HEK293 (cell line): ENCODE measurements at regions not wholly inside any gene's neighbourhood (a gene's known extent, or its start where the extent isn't known, plus 50 kb on each side); places are given as distances from the start of the nearest gene placed in this dataset.

Experiments used
- CTCF ChIA-PET: fragments of 350-600 bp; formaldehyde crosslinking; extraction: SDS; loops from one replicate; lab custom pipeline; 2021; ENCODE audit warnings: antibody characterized with exemption; lab: Yijun Ruan, JAX
- POLR2A ChIA-PET: fragments of 300-600 bp; formaldehyde crosslinking; extraction: SDS; loops from one replicate; lab custom pipeline; 2020; ENCODE audit warnings: antibody characterized with exemption, inconsistent platforms; lab: Yijun Ruan, JAX
- H3K27ac ChIP-seq: fragments of 200-500 bp; sonication (Bioruptor generic); 2 replicates; pipeline ENCODE4 v1.5.1; 2014; ENCODE audit warnings: low read depth, low read length, control low read depth, inconsistent platforms; ENCODE audit errors: extremely low read depth
- H3K36me3 ChIP-seq, 2 experiments: fragments of 200-500 bp in 1 of 2; sonication (Bioruptor generic) in 1 of 2; 1 replicate in 1 of 2; 2 replicates in 1 of 2; pipeline ENCODE4 v1.5.1; 2014 to 2017; ENCODE audit warnings: inconsistent platforms in 2 of 2, low read length in 2 of 2; ENCODE audit not compliant: control insufficient read depth in 2 of 2, insufficient read depth in 1 of 2
- H3K4me1 ChIP-seq: fragments of 200-500 bp; sonication (Bioruptor generic); 2 replicates; pipeline ENCODE4 v1.5.1; 2014; ENCODE audit warnings: mild to moderate bottlenecking, low read length, inconsistent platforms; ENCODE audit not compliant: control insufficient read depth, insufficient read depth
- H3K4me3 ChIP-seq: 2 replicates; pipeline ENCODE4 v1.5.1; 2011; ENCODE audit warnings: low read depth, mild to moderate bottlenecking, control low read depth, low read length, moderate library complexity
- H3K9me3 ChIP-seq: fragments of 200-500 bp; sonication (Bioruptor generic); 2 replicates; pipeline ENCODE4 v1.5.1; 2014; ENCODE audit warnings: low read depth, low read length, inconsistent platforms; ENCODE audit not compliant: control insufficient read depth, insufficient read depth
- HOXD13 ChIP-seq: sonication (generic); formaldehyde crosslinking; IDR thresholded peaks from 2 replicates; pipeline ENCODE4 v1.8.0; 2022; ENCODE audit warnings: missing genetic modification reagents, borderline replicate concordance
- KLF17 ChIP-seq: fragments of 450-650 bp; formaldehyde crosslinking; IDR thresholded peaks from 2 replicates; pipeline ENCODE4 v1.5.1; 2016; ENCODE audit warnings: missing biosample characterization, missing genetic modification characterization
- SALL2 ChIP-seq: fragments of 450-650 bp; formaldehyde crosslinking; IDR thresholded peaks from 2 replicates; pipeline ENCODE4 v1.5.0; 2017; ENCODE audit warnings: missing biosample characterization, mild to moderate bottlenecking, missing genetic modification characterization, borderline replicate concordance
- TCF7L2 ChIP-seq: IDR thresholded peaks from 2 replicates; pipeline ENCODE4 v1.6.1; 2011; ENCODE audit warnings: low read depth, mild to moderate bottlenecking, inconsistent platforms, low read length, moderate library complexity, borderline replicate concordance
- ZBTB8A ChIP-seq: fragments of 450-650 bp; formaldehyde crosslinking; IDR thresholded peaks from 2 replicates; pipeline ENCODE4 v1.5.1; 2016; ENCODE audit warnings: missing biosample characterization, missing genetic modification characterization
- ZFHX2 ChIP-seq: fragments of 450-650 bp; formaldehyde crosslinking; conservative IDR thresholded peaks from 2 replicates; pipeline ENCODE4 v1.5.1; 2016; ENCODE audit warnings: missing biosample characterization, missing genetic modification characterization
- ZFP37 ChIP-seq: fragments of 450-650 bp; formaldehyde crosslinking; IDR thresholded peaks from 2 replicates; pipeline ENCODE4 v1.5.1; 2016; ENCODE audit warnings: missing biosample characterization, missing genetic modification characterization
- ZNF146 ChIP-seq: fragments of 450-650 bp; formaldehyde crosslinking; IDR thresholded peaks from 2 replicates; pipeline ENCODE4 v1.5.1; 2016; ENCODE audit warnings: missing biosample characterization, missing genetic modification characterization
- ZNF169 ChIP-seq: fragments of 450-650 bp; formaldehyde crosslinking; IDR thresholded peaks from 2 replicates; pipeline ENCODE4 v1.5.1; 2016; ENCODE audit warnings: missing biosample characterization, missing genetic modification characterization
- ZNF174 ChIP-seq: fragments of 450-650 bp; formaldehyde crosslinking; IDR thresholded peaks from 2 replicates; pipeline ENCODE4 v1.5.0; 2017; ENCODE audit warnings: missing biosample characterization, mild to moderate bottlenecking, missing genetic modification characterization
- ZNF341 ChIP-seq: fragments of 450-650 bp; formaldehyde crosslinking; IDR thresholded peaks from 2 replicates; pipeline ENCODE4; 2016; ENCODE audit warnings: low read depth, missing biosample characterization, missing genetic modification characterization
- ZNF362 ChIP-seq: fragments of 450-650 bp; formaldehyde crosslinking; IDR thresholded peaks from 2 replicates; pipeline ENCODE4 v1.5.1; 2016; ENCODE audit warnings: missing biosample characterization, missing genetic modification characterization
- ZNF366 ChIP-seq: fragments of 450-650 bp; formaldehyde crosslinking; conservative IDR thresholded peaks from 2 replicates; pipeline ENCODE4 v1.5.1; 2016; ENCODE audit warnings: missing biosample characterization, missing genetic modification characterization
- ZNF394 ChIP-seq: fragments of 450-650 bp; formaldehyde crosslinking; IDR thresholded peaks from 2 replicates; pipeline ENCODE4 v1.5.1; 2016; ENCODE audit warnings: missing biosample characterization, missing genetic modification characterization, mild to moderate bottlenecking, moderate library complexity, borderline replicate concordance
- ZNF404 ChIP-seq: fragments of 450-650 bp; formaldehyde crosslinking; IDR thresholded peaks from 2 replicates; pipeline ENCODE4 v1.5.1; 2017; ENCODE audit warnings: missing biosample characterization, missing genetic modification characterization
- ZNF426 ChIP-seq: fragments of 450-650 bp; formaldehyde crosslinking; IDR thresholded peaks from 2 replicates; pipeline ENCODE4 v1.5.1; 2017; ENCODE audit warnings: missing biosample characterization, missing genetic modification characterization, mild to moderate bottlenecking, inconsistent platforms, moderate library complexity
- ZNF433 ChIP-seq: fragments of 450-650 bp; formaldehyde crosslinking; IDR thresholded peaks from 2 replicates; pipeline ENCODE4 v1.5.1; 2016; ENCODE audit warnings: missing biosample characterization, missing genetic modification characterization, low read depth
- ZNF473 ChIP-seq: fragments of 450-650 bp; formaldehyde crosslinking; IDR thresholded peaks from 2 replicates; pipeline ENCODE4 v1.5.1; 2017; ENCODE audit warnings: missing biosample characterization, missing genetic modification characterization
- ZNF510 ChIP-seq: fragments of 450-650 bp; formaldehyde crosslinking; IDR thresholded peaks from 2 replicates; pipeline ENCODE4 v1.5.1; 2018; ENCODE audit warnings: mild to moderate bottlenecking, missing genetic modification characterization, missing biosample characterization; ENCODE audit not compliant: insufficient replicate concordance
- ZNF555 ChIP-seq: fragments of 450-650 bp; formaldehyde crosslinking; conservative IDR thresholded peaks from 2 replicates; pipeline ENCODE4 v1.5.1; 2017; ENCODE audit warnings: missing biosample characterization, mild to moderate bottlenecking, missing genetic modification characterization, inconsistent platforms
- ZNF623 ChIP-seq: fragments of 450-650 bp; formaldehyde crosslinking; IDR thresholded peaks from 2 replicates; pipeline ENCODE4 v1.5.1; 2016; ENCODE audit warnings: missing biosample characterization, missing genetic modification characterization
- ZNF626 ChIP-seq: fragments of 450-650 bp; sonication (Bioruptor Pico); formaldehyde crosslinking; IDR thresholded peaks from 2 replicates; pipeline ENCODE4 v1.5.1; 2018; ENCODE audit warnings: missing biosample characterization, missing genetic modification characterization, inconsistent platforms
- ZNF837 ChIP-seq: fragments of 450-650 bp; formaldehyde crosslinking; IDR thresholded peaks from 2 replicates; pipeline ENCODE4 v1.5.1; 2016; ENCODE audit warnings: missing biosample characterization, missing genetic modification characterization
- TF ChIP-seq, protein P1 (sequence below): fragments of 450-650 bp; formaldehyde crosslinking; conservative IDR thresholded peaks from 2 replicates; pipeline ENCODE4 v1.5.1; 2016; ENCODE audit warnings: low read depth, missing biosample characterization, missing genetic modification characterization
- TF ChIP-seq, protein P2 (sequence below): fragments of 450-650 bp; formaldehyde crosslinking; IDR thresholded peaks from 2 replicates; pipeline ENCODE4 v1.5.1; 2016; ENCODE audit warnings: missing biosample characterization, missing genetic modification characterization

DNA sequence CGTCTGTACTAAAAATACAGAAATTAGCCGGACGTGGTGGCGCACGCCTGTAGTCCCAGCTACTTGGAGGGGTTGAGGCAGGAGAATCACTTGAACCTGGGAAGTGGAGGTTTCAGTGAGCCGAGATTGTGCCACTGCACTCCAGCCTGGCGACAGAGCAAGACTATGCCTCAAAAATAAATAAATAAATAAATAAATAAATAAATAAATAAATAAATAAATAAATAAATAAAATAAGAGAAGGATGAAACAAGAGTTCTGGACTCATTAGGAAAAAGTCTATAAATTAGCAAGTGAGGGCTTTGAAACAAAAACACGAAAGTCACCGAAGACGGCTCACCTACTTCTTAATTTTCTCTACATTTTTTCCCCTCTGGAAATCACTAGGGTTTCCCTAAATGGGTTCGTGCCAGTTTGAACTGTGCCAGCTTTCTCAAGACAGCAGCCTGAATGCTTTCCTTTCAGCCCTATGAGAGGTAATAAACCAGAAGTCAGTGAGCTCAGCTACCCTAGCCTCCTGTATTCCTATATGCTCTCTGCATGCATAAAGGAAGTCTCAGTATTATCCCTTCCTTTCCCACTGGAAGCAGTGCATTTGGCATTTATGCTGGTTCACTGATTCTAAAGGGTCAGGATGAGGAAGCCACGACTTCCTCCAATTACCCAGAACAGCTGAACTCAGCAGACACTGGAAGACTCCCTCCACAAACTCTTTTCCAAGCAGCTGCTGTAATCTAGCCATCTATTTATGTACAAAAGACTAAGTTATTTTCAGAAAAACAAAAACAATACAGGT lies 266.9 kb downstream of the ZBBX start:
- Histone ChIP-seq H3K27ac (no peak overlapping the region), H3K36me3 (no peaks in the 10 kb centered on the region), H3K9me3 (no peaks in the 10 kb centered on the region), H3K4me1 (no peaks in the 10 kb centered on the region), H3K4me3 (no peak overlapping the region)
- POLR2A ChIA-PET: no interaction called here
- CTCF ChIA-PET: no interaction called here
- no peak for TF ChIP-seq ZNF174
- TF ChIP-seq, protein P1, sequence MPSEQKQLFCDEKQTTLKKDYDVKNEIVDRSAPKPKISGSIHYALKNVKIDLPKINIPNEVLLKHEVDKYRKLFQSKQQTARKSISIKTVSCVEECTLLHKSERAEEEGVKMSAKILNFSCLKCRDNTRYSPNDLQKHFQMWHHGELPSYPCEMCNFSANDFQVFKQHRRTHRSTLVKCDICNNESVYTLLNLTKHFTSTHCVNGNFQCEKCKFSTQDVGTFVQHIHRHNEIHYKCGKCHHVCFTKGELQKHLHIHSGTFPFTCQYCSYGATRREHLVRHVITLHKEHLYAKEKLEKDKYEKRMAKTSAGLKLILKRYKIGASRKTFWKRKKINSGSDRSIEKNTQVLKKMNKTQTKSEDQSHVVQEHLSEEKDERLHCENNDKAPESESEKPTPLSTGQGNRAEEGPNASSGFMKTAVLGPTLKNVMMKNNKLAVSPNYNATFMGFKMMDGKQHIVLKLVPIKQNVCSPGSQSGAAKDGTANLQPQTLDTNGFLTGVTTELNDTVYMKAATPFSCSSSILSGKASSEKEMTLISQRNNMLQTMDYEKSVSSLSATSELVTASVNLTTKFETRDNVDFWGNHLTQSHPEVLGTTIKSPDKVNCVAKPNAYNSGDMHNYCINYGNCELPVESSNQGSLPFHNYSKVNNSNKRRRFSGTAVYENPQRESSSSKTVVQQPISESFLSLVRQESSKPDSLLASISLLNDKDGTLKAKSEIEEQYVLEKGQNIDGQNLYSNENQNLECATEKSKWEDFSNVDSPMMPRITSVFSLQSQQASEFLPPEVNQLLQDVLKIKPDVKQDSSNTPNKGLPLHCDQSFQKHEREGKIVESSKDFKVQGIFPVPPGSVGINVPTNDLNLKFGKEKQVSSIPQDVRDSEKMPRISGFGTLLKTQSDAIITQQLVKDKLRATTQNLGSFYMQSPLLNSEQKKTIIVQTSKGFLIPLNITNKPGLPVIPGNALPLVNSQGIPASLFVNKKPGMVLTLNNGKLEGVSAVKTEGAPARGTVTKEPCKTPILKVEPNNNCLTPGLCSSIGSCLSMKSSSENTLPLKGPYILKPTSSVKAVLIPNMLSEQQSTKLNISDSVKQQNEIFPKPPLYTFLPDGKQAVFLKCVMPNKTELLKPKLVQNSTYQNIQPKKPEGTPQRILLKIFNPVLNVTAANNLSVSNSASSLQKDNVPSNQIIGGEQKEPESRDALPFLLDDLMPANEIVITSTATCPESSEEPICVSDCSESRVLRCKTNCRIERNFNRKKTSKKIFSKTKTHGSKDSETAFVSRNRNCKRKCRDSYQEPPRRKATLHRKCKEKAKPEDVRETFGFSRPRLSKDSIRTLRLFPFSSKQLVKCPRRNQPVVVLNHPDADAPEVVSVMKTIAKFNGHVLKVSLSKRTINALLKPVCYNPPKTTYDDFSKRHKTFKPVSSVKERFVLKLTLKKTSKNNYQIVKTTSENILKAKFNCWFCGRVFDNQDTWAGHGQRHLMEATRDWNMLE (tag by site-specific recombination): peak; percentile 87
- TF ChIP-seq, protein P2, sequence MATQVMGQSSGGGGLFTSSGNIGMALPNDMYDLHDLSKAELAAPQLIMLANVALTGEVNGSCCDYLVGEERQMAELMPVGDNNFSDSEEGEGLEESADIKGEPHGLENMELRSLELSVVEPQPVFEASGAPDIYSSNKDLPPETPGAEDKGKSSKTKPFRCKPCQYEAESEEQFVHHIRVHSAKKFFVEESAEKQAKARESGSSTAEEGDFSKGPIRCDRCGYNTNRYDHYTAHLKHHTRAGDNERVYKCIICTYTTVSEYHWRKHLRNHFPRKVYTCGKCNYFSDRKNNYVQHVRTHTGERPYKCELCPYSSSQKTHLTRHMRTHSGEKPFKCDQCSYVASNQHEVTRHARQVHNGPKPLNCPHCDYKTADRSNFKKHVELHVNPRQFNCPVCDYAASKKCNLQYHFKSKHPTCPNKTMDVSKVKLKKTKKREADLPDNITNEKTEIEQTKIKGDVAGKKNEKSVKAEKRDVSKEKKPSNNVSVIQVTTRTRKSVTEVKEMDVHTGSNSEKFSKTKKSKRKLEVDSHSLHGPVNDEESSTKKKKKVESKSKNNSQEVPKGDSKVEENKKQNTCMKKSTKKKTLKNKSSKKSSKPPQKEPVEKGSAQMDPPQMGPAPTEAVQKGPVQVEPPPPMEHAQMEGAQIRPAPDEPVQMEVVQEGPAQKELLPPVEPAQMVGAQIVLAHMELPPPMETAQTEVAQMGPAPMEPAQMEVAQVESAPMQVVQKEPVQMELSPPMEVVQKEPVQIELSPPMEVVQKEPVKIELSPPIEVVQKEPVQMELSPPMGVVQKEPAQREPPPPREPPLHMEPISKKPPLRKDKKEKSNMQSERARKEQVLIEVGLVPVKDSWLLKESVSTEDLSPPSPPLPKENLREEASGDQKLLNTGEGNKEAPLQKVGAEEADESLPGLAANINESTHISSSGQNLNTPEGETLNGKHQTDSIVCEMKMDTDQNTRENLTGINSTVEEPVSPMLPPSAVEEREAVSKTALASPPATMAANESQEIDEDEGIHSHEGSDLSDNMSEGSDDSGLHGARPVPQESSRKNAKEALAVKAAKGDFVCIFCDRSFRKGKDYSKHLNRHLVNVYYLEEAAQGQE (tag by site-specific recombination): 0 out of 2 replicates have a peak, but pooled peaks have one; percentile 59
- 0 out of 2 replicates have a peak, but pooled peaks have one; percentile 59 for TF ChIP-seq ZFP37 (tag by site-specific recombination)
- TF ChIP-seq ZNF433 (tag by site-specific recombination): peak; percentile 63; the same call in 1 of the 2 replicates
- peak; percentile 94 for TF ChIP-seq ZNF426 (tag by site-specific recombination)
- peak; percentile 16; the same call in 1 of the 2 replicates for TF ChIP-seq ZNF341 (tag by site-specific recombination)
- peak; percentile 56 for TF ChIP-seq ZNF510 (tag by site-specific recombination)
- TF ChIP-seq ZNF362 (tag by site-specific recombination): no peak
- no peak for TF ChIP-seq ZNF837 (tag by site-specific recombination)
- TF ChIP-seq ZNF169 (tag by site-specific recombination): no peak
- TF ChIP-seq ZNF394 (tag by site-specific recombination): peak; percentile 89
- TF ChIP-seq ZNF626 (tag by site-specific recombination): no peak
- TF ChIP-seq ZNF366: no peak
- 0 out of 2 replicates have a peak, but pooled peaks have one; percentile 36 for TF ChIP-seq ZNF404 (tag by site-specific recombination)
- TF ChIP-seq ZFHX2 (tag by site-specific recombination): no peak
- peak; percentile 86 for TF ChIP-seq ZNF555
- TF ChIP-seq SALL2 (tag by site-specific recombination): no peak
- TF ChIP-seq ZNF146 (tag by site-specific recombination): no peak
- TF ChIP-seq ZNF623 (tag by site-specific recombination): peak; percentile 54; the same call in 1 of the 2 replicates
- TF ChIP-seq TCF7L2: no peak
- peak; percentile 72 for TF ChIP-seq ZBTB8A
- no peak for TF ChIP-seq HOXD13
- TF ChIP-seq ZNF473 (tag by site-specific recombination): no peak
- no peak for TF ChIP-seq KLF17 (tag by site-specific recombination)
